ENCODE measurements at regions not wholly inside any gene's neighbourhood (a gene's known extent, or its start where the extent isn't known, plus 50 kb on each side); places are given as distances from the start of the nearest gene placed in this dataset.

DNA sequence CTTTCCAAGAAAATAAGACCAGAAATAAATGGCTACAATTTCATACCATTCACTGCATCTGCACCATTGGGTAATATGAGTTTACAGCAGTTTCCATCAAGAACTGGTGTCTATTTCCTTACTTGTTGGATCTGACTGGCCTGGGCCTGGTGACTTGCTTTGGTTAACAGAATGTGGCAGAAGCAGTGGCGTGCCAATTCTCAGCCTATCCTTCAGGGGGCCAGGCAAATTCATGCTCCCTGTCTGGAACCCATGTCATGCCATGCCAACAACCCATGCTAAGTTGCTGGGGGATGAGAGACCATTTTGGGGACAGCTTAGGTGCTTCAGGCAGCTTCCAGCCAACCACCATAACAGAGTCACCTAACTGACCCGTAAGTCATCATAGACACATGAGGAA, 656.7 kb downstream of the SPOCK3 start:
- DNase-seq (ENCODE audit: low read depth) = no peak
- no peak overlapping the region for H3K4me3 ChIP-seq (ENCODE audit: low read depth, low read length)
- TF ChIP-seq, protein P1, sequence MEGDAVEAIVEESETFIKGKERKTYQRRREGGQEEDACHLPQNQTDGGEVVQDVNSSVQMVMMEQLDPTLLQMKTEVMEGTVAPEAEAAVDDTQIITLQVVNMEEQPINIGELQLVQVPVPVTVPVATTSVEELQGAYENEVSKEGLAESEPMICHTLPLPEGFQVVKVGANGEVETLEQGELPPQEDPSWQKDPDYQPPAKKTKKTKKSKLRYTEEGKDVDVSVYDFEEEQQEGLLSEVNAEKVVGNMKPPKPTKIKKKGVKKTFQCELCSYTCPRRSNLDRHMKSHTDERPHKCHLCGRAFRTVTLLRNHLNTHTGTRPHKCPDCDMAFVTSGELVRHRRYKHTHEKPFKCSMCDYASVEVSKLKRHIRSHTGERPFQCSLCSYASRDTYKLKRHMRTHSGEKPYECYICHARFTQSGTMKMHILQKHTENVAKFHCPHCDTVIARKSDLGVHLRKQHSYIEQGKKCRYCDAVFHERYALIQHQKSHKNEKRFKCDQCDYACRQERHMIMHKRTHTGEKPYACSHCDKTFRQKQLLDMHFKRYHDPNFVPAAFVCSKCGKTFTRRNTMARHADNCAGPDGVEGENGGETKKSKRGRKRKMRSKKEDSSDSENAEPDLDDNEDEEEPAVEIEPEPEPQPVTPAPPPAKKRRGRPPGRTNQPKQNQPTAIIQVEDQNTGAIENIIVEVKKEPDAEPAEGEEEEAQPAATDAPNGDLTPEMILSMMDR (IDR thresholded peaks at IDR 0.05; ENCODE audit: low read depth, low read length, missing control alignments) = no peak
- in situ Hi-C loops (cut with HindIII; ENCODE audit: low sequenced_read_pairs) = no loop called here

DNA sequence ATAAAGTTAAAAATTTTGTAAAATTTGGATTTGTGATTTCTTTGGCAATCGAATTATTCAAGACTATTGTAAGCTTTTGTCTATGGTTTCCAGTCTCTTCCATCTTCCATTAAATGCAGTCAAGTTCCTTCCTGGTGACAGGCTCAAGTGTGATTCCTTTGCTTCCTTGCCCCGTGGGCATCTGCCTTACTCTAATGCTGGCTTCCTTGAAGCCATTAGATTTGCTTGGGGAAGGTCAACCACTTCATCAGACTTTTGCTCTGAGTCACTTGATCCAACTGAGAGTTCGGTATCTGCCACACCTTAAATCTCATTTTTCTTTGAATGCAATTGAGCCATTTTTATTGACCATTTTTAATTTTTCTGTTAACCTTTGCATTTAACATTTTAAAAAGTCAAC, 648.8 kb downstream of the SPOCK3 start:
- in situ Hi-C loops (cut with HindIII; ENCODE audit: low sequenced_read_pairs) = no loop called here

DNA sequence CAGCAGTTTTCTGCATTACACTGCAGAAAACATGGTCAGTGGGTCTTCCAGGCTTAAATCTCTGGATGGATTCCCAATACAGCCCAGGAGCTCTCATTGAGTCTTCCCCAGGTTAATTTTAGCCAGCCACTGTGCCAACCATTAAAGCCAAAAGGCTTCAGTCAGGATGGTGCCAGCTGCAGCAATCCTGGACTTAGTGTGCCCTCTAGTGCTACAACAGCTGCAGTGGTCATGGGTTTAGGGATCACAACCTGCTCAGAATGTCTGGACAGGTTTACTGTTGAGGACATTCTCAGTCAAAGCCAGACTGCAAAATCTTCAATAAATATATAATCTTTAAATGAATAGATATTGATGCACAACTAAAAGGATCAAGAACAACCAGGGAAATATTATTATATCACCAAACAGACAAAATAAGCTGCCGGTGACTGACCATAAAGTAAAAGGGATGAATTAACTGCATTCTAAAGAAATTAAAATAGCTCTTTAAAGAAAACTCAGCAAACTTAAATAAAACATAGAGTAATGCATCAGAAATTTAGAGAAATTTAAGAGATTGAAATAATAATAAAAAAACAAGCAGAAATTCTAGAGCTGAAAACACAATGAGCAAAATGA, 639.9 kb downstream of the SPOCK3 start:
- in situ Hi-C loops (cut with HindIII; ENCODE audit: low sequenced_read_pairs) = no loop called here
- TF ChIP-seq, protein P1 (IDR thresholded peaks at IDR 0.05; ENCODE audit: low read depth, low read length, missing control alignments) = peak; percentile 90
- H3K4me3 ChIP-seq (ENCODE audit: low read depth, low read length) = no peak overlapping the region
- DNase-seq (ENCODE audit: low read depth) = peak; percentile 38

More for the DNA sequence above, 648.8 kb downstream of the SPOCK3 start:
- TF ChIP-seq, protein P1 (IDR thresholded peaks at IDR 0.05; ENCODE audit: low read depth, low read length, missing control alignments) = no peak
- DNase-seq (ENCODE audit: low read depth) = no peak
- H3K4me3 ChIP-seq (ENCODE audit: low read depth, low read length) = no peak overlapping the region

DNA sequence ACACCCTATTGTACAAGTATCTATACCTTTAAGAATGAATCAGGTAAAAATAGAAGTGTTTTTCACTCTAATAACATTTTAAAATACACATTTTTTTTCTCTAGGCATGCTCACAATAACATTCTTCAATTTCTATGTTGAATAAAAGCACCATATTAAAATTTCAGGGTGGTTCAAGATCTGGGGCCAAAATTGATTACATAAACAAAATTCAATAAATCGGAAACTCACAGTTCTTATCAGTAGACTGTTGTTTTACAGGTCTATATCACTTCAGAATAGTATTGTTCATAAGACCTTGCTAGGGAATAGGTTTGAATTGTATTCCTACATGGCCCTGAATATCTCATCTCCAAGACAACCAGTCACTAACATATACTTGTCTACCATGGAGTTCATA, 634.0 kb downstream of the SPOCK3 start:
- no peak for DNase-seq (ENCODE audit: low read depth)
- TF ChIP-seq, protein P1 (IDR thresholded peaks at IDR 0.05; ENCODE audit: low read depth, low read length, missing control alignments) = no peak
- in situ Hi-C loops (cut with HindIII; ENCODE audit: low sequenced_read_pairs) = no loop called here
- H3K4me3 ChIP-seq (ENCODE audit: low read depth, low read length) = no peak overlapping the region

DNA sequence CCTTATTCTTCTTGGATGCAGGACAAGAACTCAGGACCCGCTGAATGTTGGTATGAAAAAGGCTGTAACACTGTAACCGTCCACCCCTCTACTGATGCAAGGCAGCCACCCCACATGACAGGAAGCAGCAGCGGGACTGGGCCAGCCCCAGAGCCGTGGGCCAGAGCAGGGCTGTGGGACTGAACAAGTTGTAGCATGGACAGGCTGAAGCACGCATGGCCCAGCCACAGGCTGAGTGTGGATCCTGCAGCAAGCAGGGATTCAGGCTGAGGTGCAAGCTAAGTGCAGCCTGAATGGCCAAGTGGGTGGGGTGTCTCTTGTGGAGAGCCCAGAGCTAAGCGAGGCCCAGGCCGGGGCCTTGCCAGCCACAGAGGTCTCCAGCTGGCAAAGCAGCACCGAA, 632.2 kb downstream of the SPOCK3 start:
- in situ Hi-C loops (cut with HindIII; ENCODE audit: low sequenced_read_pairs) = no loop called here
- TF ChIP-seq, protein P1 (IDR thresholded peaks at IDR 0.05; ENCODE audit: low read depth, low read length, missing control alignments) = no peak
- no peak for DNase-seq (ENCODE audit: low read depth)
- no peak overlapping the region for H3K4me3 ChIP-seq (ENCODE audit: low read depth, low read length)

DNA sequence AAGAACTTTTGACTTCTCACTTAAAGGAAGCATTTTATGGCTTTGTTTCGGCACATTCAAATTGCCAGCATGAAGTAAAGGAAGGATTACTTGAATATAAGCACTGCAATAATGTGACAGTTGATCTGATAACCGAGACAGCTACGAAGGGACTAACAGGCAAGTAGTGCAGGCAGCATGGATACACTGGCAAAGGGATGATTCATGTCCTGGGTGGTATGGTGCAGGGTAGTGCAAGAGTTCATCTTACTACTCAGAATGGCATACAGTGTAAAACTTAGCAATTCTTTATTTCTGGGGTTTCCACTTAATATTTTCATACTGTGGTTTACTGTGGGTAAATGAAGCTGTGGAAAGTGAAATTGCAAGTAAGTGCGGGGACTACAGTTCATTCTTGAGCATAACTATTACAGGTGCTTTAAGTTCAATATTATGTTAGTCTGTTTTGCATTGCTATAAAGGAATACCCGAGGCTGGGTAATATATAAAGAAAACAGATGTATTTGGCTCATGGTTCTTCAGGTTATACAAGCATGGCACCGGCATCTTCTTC, 611.8 kb downstream of the SPOCK3 start:
- H3K4me3 ChIP-seq (ENCODE audit: low read depth, low read length) = no peak overlapping the region
- in situ Hi-C loops (cut with HindIII; ENCODE audit: low sequenced_read_pairs) = no loop called here
- no peak for DNase-seq (ENCODE audit: low read depth)
- TF ChIP-seq, protein P1 (IDR thresholded peaks at IDR 0.05; ENCODE audit: low read depth, low read length, missing control alignments) = no peak

All from astrocyte of the cerebellum (primary cell).